Inflammatory macrophage treated with lipopolysaccharide for 1 hour (primary cell): ENCODE measurements at regions not wholly inside any gene's neighbourhood (a gene's known extent, or its start where the extent isn't known, plus 50 kb on each side); places are given as distances from the start of the nearest gene placed in this dataset.

Source experiments
- DNase-seq, 2 donors: peaks; one replicate each; pipeline ENCODE4 v3.0.0-alpha.2; 2020 to 2022

DNA sequence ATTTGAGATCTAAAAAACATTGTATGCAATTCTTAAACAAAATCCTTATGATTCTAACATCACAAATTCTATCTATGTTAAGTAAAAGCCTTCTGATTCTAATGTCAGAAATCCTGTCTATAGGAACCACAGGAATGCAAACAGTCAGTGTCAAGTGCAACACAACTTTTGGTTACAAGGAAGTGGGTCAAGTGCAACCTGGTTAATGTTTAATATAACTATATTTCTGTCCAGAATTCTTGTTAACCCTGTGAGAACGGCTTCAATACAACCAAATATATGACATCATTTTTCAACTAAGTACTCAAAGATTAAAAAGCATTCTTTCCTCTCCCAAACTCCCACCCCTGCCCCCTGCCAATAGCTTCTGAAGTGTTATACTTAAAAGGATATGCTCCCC lies 107.9 kb upstream of the PLEKHA5 start:
- no peak for DNase-seq

- no peak for DNase-seq
Measured at GRCh38 chr12:19025582-19025981, 104.0 kb upstream of the PLEKHA5 start.

DNA sequence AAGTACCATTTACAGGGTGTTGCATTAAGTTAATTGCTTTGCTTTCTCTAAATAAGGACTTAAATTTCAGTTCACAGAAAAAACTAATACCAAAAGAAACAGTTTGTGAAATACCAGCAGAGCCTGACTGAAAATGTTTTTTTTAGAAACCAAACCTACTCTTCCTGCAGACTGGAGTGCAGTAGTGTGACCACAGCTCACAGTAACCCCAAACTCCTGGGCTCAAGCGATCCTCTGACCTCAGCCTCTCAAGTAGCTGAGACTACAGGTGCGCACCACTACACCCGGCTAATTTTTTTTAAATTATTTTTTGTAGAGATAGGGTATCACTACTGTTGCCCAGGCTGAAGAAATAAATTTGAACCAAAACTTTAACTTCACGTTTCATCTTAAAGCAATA lies 103.5 kb upstream of the PLEKHA5 start:
- DNase-seq = no peak

DNA sequence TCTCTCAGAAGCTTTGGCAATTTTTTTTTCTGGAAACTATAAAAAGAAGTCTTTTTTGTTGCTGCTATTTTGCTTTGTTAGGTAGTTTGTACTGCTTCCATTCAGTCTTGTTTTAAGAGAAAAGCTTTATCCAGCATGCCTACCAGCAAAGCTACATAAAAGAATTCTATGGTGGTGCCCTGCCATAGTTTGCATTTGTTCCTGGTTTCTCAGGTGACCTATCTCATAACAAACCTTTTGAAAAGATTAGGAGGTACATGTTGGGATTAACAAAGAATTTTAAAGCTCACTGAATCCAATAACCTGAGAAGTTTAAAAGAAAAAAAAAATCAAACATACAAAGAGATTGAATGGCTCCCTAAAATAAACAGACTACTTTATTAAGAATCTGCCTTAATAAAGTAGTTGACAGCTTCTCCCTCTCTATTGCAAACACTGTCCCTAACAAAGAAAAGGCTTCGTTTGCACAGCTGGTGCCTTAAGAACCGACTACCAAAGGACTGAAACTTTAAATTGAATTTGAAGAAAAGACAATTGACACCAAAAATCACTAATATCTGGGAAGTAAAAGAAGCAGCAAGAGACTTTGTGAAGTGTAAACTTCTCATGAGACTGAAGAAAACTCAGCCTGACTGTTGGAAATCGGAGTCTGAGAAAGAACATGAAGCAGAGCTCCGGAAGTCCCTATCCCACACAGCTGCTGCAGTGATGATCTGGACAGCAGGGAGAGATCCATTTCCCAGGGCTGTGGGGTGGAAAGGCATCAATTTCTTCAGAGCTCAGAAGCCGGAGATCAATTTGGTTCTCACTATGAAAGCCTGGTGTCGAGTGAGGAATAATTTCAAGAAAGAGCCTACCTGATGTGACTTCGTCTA lies 102.7 kb upstream of the PLEKHA5 start:
- no peak for DNase-seq

- DNase-seq = no peak
Measured at GRCh38 chr12:19030180-19030579, 99.4 kb upstream of the PLEKHA5 start.

- no peak for DNase-seq
Measured at GRCh38 chr12:19030603-19031002, 98.9 kb upstream of the PLEKHA5 start.

GRCh38 chr12:19031032-19031431 lies 98.5 kb upstream of the PLEKHA5 start:
- no peak for DNase-seq

DNA sequence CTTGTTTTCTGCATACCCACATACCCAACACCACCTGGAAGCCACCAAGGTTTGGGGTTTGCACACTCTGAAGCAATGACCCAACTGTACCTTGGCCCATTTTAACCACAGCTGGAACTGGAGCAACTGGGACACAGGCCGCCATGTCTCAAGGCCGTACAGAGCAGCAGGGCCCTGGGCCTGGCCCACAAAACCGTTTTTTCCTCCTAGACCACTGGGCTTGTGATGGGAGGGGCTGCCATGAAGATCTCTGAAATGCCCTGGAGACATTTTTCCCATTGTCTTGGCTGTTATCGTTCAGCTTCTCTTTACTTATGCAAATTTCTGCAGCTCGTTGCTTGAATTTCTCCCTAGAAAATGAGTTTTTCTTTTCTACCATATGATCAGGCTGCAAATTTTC lies 96.7 kb upstream of the PLEKHA5 start:
- no peak for DNase-seq

- DNase-seq = no peak
Measured at GRCh38 chr12:19033244-19033643, 96.3 kb upstream of the PLEKHA5 start.

GRCh38 chr12:19034937-19035336 lies 94.6 kb upstream of the PLEKHA5 start:
- DNase-seq = no peak

- DNase-seq = no peak
Measured at GRCh38 chr12:19035536-19035935, 94.0 kb upstream of the PLEKHA5 start.

GRCh38 chr12:19036673-19037357 lies 92.7 kb upstream of the PLEKHA5 start:
- DNase-seq = no peak

- DNase-seq = no peak
Measured at GRCh38 chr12:19038209-19038608, 91.3 kb upstream of the PLEKHA5 start.

DNA sequence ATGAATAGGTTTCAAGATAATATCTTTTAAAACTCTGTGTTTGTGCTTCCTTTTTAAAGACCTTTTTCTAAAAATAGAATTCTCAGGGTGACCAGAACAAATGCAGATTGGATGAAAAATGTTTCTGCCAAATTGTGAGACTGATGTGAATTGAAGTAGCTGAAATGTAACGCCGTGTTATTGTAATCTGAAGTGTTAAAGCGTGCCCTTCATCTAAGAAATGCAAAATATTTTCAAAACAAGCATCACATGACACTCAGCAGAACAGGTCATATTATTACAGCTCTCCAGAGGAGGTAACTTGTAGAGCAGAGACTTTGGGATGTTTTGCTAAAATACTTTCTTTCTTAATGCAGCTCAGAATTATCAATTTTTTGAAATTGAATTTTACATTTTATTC lies 90.0 kb upstream of the PLEKHA5 start:
- no peak for DNase-seq

- DNase-seq = no peak
Measured at GRCh38 chr12:19042221-19042620, 87.3 kb upstream of the PLEKHA5 start.

DNA sequence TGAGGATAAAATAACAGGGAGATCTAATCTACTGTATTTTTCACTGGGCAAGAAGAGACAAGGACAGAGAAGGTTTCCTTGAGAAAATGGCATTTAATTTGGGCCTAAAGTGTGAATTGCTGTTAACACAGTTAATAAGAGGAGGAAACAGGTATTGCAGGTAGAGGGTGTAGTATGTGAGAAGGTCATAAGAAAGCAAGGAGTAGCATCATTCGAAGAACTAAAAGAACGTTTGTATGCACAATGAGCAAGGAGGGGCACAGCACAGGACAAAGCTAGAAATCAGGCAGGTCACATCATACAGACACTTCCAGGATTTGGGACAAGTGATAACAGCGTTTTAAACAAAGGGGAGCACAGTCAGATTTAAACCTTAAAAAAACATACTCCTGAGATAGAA lies 85.1 kb upstream of the PLEKHA5 start:
- no peak for DNase-seq

DNA sequence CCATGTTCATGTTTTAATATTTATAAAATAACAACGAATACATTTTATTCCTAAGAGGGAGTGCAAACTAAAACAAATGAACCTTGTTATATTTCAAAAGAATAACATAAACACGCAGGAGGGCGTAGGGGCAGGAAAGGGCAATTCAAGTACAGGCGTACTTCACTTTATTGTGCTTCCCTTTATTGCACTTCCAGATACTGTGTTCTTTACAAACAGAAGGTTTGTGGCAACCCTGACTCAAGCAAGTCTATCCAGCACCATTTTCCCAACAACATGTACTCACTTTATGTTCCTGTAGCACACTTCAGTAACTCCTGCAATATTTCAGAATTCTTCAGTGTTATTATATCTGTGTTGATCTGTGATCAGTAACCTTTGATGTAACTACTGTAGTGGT lies 84.6 kb upstream of the PLEKHA5 start:
- DNase-seq = no peak

- DNase-seq = no peak
Measured at GRCh38 chr12:19045426-19045825, 84.1 kb upstream of the PLEKHA5 start.

- DNase-seq = no peak
Measured at GRCh38 chr12:19048943-19049342, 80.6 kb upstream of the PLEKHA5 start.

GRCh38 chr12:19052689-19053088 lies 76.8 kb upstream of the PLEKHA5 start:
- DNase-seq = no peak

- no peak for DNase-seq
Measured at GRCh38 chr12:19053218-19053617, 76.3 kb upstream of the PLEKHA5 start.

DNA sequence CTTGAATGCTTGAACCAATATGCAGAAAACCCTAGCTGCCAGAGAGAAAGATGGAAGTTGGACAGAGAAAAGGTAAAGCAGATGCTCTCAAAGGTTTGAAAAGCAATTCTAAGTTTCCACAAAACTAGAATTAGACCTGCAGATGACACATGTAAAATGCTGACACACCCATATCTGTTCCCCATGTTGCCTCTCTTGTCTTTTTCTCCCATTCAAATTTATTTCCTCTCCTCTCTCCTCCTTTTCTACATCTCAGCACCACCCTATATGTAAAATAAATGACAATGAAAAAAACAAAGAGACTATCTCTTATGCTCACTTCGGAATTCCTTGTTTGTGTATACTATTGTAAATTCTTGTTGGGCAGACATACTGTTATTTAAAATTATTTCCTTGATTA lies 75.5 kb upstream of the PLEKHA5 start:
- DNase-seq = no peak

DNA sequence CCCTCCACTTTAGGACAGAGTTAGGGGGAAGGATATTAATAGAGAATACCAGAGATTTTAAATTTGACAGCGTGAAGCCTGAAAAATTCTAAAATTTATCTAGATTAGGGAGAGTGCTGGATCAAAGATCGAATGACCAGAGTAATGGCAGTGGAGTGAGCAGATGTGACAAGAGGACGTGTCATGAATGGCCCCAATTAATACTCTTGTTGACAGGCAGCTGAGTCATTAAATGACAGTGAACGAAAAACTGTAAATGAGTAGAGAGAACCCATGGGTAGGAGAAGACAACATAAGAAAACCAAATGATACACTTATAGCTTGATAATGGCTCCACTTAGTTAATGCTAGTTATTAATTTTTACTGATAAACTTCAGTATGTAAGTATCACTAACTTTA lies 73.9 kb upstream of the PLEKHA5 start:
- no peak for DNase-seq

DNA sequence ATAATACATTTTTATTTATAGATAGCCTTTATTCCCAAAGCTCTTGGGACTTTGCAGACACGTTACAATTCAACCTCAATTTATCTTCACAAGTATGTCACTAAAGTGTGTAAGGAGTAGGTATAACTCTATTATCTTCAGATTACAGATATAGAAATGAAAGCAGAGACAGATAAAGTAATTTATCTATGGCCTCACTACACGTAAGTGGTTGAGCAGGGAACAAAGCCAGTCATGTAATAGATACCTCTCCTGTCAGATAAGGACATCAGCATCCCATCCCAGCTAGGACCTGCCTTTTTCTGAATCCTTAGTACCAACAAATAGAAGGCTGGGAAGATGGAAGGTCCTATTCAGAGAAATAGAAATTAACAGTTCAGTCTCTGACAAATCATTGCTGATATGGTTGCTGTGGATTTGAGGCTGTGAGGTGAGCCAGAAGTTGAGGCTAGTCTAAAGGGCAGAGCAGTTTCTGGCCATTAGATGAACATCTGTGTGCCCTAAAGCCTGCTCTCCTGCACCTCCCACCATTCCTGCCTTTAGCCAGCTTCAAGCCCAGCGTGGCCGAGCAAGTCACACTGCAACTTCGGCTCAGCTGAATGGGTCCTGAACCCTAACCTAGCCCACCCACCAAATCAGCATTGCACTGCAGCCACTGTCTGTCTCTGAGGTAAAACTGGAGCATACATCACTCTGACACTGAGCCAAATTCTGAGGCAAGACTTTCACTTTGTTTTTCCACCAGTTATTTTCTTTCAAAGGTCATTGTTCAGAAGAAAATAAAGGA lies 71.1 kb upstream of the PLEKHA5 start:
- DNase-seq = no peak
